ENCODE measurements at regions not wholly inside any gene's neighbourhood (a gene's known extent, or its start where the extent isn't known, plus 50 kb on each side); places are given as distances from the start of the nearest gene placed in this dataset.
"Not testable (repeated sequence)": the region's sequence is repeated elsewhere in the genome, so short reads cannot be mapped to it uniquely, and the experiment has no call there.

GRCh38 chr1:233505130-233505529 lies 108.8 kb upstream of the KCNK1 start:
- H3K27me3 ChIP-seq: no peaks in the 10 kb centered on the region
- H3K4me1 ChIP-seq: no peaks in the 10 kb centered on the region
- H3K4me3 ChIP-seq: no peak overlapping the region
- H3K36me3 ChIP-seq: no peaks in the 10 kb centered on the region
- no peak for ATAC-seq
- H3K27ac ChIP-seq: no peak overlapping the region
- TF ChIP-seq POLR2AphosphoS5 (IDR thresholded peaks at IDR 0.05) (no peak), POLR2A (IDR thresholded peaks at IDR 0.05) (no peak), EP300 (IDR thresholded peaks at IDR 0.05) (no peak)
- TF ChIP-seq, protein P1, sequence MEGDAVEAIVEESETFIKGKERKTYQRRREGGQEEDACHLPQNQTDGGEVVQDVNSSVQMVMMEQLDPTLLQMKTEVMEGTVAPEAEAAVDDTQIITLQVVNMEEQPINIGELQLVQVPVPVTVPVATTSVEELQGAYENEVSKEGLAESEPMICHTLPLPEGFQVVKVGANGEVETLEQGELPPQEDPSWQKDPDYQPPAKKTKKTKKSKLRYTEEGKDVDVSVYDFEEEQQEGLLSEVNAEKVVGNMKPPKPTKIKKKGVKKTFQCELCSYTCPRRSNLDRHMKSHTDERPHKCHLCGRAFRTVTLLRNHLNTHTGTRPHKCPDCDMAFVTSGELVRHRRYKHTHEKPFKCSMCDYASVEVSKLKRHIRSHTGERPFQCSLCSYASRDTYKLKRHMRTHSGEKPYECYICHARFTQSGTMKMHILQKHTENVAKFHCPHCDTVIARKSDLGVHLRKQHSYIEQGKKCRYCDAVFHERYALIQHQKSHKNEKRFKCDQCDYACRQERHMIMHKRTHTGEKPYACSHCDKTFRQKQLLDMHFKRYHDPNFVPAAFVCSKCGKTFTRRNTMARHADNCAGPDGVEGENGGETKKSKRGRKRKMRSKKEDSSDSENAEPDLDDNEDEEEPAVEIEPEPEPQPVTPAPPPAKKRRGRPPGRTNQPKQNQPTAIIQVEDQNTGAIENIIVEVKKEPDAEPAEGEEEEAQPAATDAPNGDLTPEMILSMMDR (IDR thresholded peaks at IDR 0.05): no peak
- peaks cover 0 to 16% (median 0%) of the 10 kb centered on the region in 3 donors for H3K9me3 ChIP-seq

- not testable (repeated sequence) for H3K36me3 ChIP-seq, H3K27me3 ChIP-seq, ATAC-seq, H3K4me3 ChIP-seq, H3K4me1 ChIP-seq, H3K27ac ChIP-seq
- 94 to 100% methylated on average over 2 to 3 of the region's 3 CpGs for WGBS, 2 donors (ENCODE audit: low coverage in 1 of 2)
- H3K9me3 ChIP-seq: peaks cover 0 to 16% (median 0%) of the 10 kb centered on the region in 3 donors
These were observed 108.0 kb upstream of the KCNK1 start for GRCh38 chr1:233505889-233506288.

GRCh38 chr1:233509526-233509925 lies 104.4 kb upstream of the KCNK1 start:
- Histone ChIP-seq H3K4me1 (no peaks in the 10 kb centered on the region), H3K9me3 (peaks cover 0 to 16% (median 0%) of the 10 kb centered on the region in 3 donors), H3K4me3 (no peak overlapping the region), H3K27ac (no peak overlapping the region), H3K36me3 (no peaks in the 10 kb centered on the region), H3K27me3 (no peaks in the 10 kb centered on the region)
- TF ChIP-seq, protein P1 (IDR thresholded peaks at IDR 0.05): no peak
- TF ChIP-seq POLR2AphosphoS5 (IDR thresholded peaks at IDR 0.05) (no peak), POLR2A (IDR thresholded peaks at IDR 0.05) (no peak), EP300 (IDR thresholded peaks at IDR 0.05) (no peak)
- 45 to 67% methylated on average over 3 of the region's 3 CpGs for WGBS, 2 donors (ENCODE audit: low coverage in 1 of 2)
- ATAC-seq: no peak

- no peaks in the 10 kb centered on the region for H3K27me3 ChIP-seq
- TF ChIP-seq POLR2A (IDR thresholded peaks at IDR 0.05): no peak
- no peak for TF ChIP-seq POLR2AphosphoS5 (IDR thresholded peaks at IDR 0.05)
- no peaks in the 10 kb centered on the region for H3K36me3 ChIP-seq
- no peaks in the 10 kb centered on the region for H3K4me1 ChIP-seq
- no peak overlapping the region for H3K4me3 ChIP-seq
- ATAC-seq: no peak
- no peaks in the 10 kb centered on the region for H3K9me3 ChIP-seq
- WGBS, 2 donors (ENCODE audit: low coverage in 1 of 2): 29 to 43% methylated on average over 2 of the region's 3 CpGs
- no peak overlapping the region for H3K27ac ChIP-seq
These were observed 101.4 kb upstream of the KCNK1 start for GRCh38 chr1:233512538-233512937.

GRCh38 chr1:233513431-233513830 lies 100.5 kb upstream of the KCNK1 start:
- no peak for TF ChIP-seq POLR2A (IDR thresholded peaks at IDR 0.05)
- TF ChIP-seq, protein P1 (IDR thresholded peaks at IDR 0.05): no peak

DNA sequence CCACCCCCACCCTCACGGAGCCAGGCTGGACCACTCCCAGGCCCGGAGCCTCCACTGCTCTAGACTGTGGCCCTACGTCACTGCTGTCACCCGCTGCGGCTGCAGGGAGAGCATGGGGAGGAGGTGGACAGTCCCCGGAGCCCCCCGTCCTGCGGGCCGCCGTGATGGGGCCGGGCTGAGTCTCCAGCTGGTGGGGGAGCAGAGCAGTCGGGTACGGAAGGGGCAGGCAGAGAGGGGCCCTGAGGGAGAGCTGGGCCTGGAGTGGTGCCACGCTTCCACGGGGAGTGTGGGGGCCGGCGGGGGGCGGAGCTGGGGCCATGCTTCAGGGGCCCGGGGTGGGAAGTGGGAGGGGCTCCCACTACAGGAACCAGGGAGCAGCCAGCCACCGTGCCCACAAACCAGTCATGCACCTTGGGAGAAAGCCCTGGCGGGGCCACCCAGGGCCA lies 98.9 kb upstream of the KCNK1 start:
- no peak overlapping the region for H3K27ac ChIP-seq
- no peaks in the 10 kb centered on the region for H3K36me3 ChIP-seq
- no peak for ATAC-seq
- H3K4me3 ChIP-seq: no peak overlapping the region
- WGBS, 2 donors (ENCODE audit: low coverage in 1 of 2): 90 to 92% methylated on average over 2 to 4 of the region's 21 CpGs
- H3K27me3 ChIP-seq: no peaks in the 10 kb centered on the region
- H3K9me3 ChIP-seq: no peaks in the 10 kb centered on the region
- H3K4me1 ChIP-seq: no peaks in the 10 kb centered on the region
- no peak for TF ChIP-seq POLR2AphosphoS5 (IDR thresholded peaks at IDR 0.05)
- TF ChIP-seq, protein P1 (IDR thresholded peaks at IDR 0.05): no peak
- TF ChIP-seq EP300 (IDR thresholded peaks at IDR 0.05): no peak
- no peak for TF ChIP-seq POLR2A (IDR thresholded peaks at IDR 0.05)

More at GRCh38 chr1:233513431-233513830, 100.5 kb upstream of the KCNK1 start:
- ATAC-seq: no peak
- Histone ChIP-seq H3K27me3 (no peaks in the 10 kb centered on the region), H3K4me1 (no peaks in the 10 kb centered on the region), H3K9me3 (no peaks in the 10 kb centered on the region), H3K27ac (no peak overlapping the region), H3K4me3 (no peak overlapping the region), H3K36me3 (no peaks in the 10 kb centered on the region)
